Caco-2 (cell line): ENCODE measurements at regions not wholly inside any gene's neighbourhood (a gene's known extent, or its start where the extent isn't known, plus 50 kb on each side); places are given as distances from the start of the nearest gene placed in this dataset.

ENCODE experiments used
- BruUV-seq: library from RNA; stranded (reverse); fragments of 400-500 nt; replicated peaks from 2 replicates; lab custom pipeline; 2021; lab: Mats Ljungman, UMichigan
- CTCF ChIA-PET: fragments of 300-600 bp; sonication (Branson Sonifier 250); formaldehyde crosslinking; loops from one replicate; lab custom pipeline; 2022; ENCODE audit warnings: antibody characterized with exemption; lab: Charles Lee
- POLR2A ChIA-PET: fragments of 300-600 bp; sonication (Branson Sonifier 250); formaldehyde crosslinking; loops from one replicate; lab custom pipeline; 2022; ENCODE audit warnings: antibody characterized with exemption; lab: Charles Lee
- DNase-seq, 2 experiments: peaks; one replicate each; pipeline versions ENCODE4 v3.0.0 to v3.0.0-alpha.2; 2020 to 2022
- H3K27me3 ChIP-seq: replicated peaks from 2 replicates; pipeline ENCODE4 v1.6.0; 2011; ENCODE audit warnings: low read length; ENCODE audit not compliant: control insufficient read depth, insufficient read depth
- H3K36me3 ChIP-seq: 2 replicates; pipeline ENCODE4 v1.5.1; 2011; ENCODE audit warnings: low read length; ENCODE audit not compliant: control insufficient read depth, insufficient read depth
- H3K4me1 ChIP-seq: fragments of 250-450 bp; sonication (Bioruptor Pico); 2 replicates; pipeline ENCODE4 v1.5.1; 2020; ENCODE audit warnings: mild to moderate bottlenecking
- H3K4me3 ChIP-seq: 2 replicates; pipeline ENCODE4 v1.5.1; 2011; ENCODE audit warnings: low read depth, mild to moderate bottlenecking, control low read depth, low read length
- H3K9me3 ChIP-seq: fragments of 250-450 bp; sonication (Bioruptor Pico); 2 replicates; pipeline ENCODE4 v1.5.1; 2020; ENCODE audit warnings: mild to moderate bottlenecking, moderate library complexity
- H3K27ac Mint-ChIP-seq: one replicate; pipeline ENCODE4 v1.8.0; 2022; ENCODE audit warnings: mixed read lengths; ENCODE audit not compliant: unreplicated experiment
- H3K27me3 Mint-ChIP-seq: one replicate; pipeline ENCODE4 v1.8.0; 2022; ENCODE audit warnings: mixed read lengths; ENCODE audit not compliant: insufficient read depth, unreplicated experiment
- H3K36me3 Mint-ChIP-seq: one replicate; pipeline ENCODE4 v1.8.0; 2022; ENCODE audit warnings: mild to moderate bottlenecking, mixed read lengths; ENCODE audit not compliant: insufficient read depth, unreplicated experiment
- H3K4me1 Mint-ChIP-seq: one replicate; pipeline ENCODE4 v1.8.0; 2022; ENCODE audit warnings: low read depth, mixed read lengths; ENCODE audit not compliant: unreplicated experiment
- H3K4me3 Mint-ChIP-seq: one replicate; pipeline ENCODE4 v1.8.0; 2022; ENCODE audit warnings: mild to moderate bottlenecking, moderate library complexity, mixed read lengths; ENCODE audit not compliant: unreplicated experiment
- H3K9me3 Mint-ChIP-seq: one replicate; pipeline ENCODE4 v1.8.0; 2022; ENCODE audit warnings: mixed read lengths; ENCODE audit not compliant: unreplicated experiment
- intact Hi-C: fragments of 100-400 bp; cut with micrococcal nuclease; formaldehyde crosslinking; loops from one replicate; pipeline ENCODE4 v1.10.0; 2022; ENCODE audit not compliant: unreplicated experiment
- TF ChIP-seq, protein P1 (sequence below), 2 experiments: fragments of 200-600 bp in 1 of 2; IDR thresholded peaks; 1 replicate in 1 of 2; 2 replicates in 1 of 2; pipeline versions ENCODE4 v1.5.1 to v1.8.0; 2011 to 2022; ENCODE audit warnings: antibody characterized with exemption in 1 of 2, control low read depth in 1 of 2, inconsistent platforms in 1 of 2, low read depth in 1 of 2, low read length in 1 of 2, mild to moderate bottlenecking in 1 of 2, moderate library complexity in 1 of 2; ENCODE audit not compliant: insufficient read depth in 1 of 2, severe bottlenecking in 1 of 2, unreplicated experiment in 1 of 2

DNA sequence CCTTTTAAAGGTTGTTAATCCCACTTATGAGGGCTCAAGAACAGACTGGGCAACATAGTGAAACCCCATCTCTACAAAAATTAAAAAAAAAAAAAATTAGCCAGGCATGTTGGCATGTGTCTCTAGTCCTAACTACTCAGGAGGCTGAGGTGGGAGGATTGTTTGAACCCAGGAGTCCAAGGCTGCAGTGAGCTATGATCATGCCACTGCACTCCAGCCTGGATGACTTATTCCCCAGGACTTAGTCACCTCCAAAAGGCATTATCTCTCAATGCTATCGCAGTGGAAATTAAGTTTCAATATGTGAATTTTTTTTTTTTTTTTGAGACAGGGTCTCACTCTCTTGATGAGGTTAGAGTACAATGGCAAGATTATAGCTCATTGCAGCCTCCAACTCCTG lies 61.2 kb upstream of the TRIM24 start:
- H3K4me1 Mint-ChIP-seq: peaks cover 32% of the 10 kb centered on the region
- H3K27me3 ChIP-seq: no peaks in the 10 kb centered on the region
- H3K4me1 ChIP-seq: peaks cover 15% of the 10 kb centered on the region
- no peak for DNase-seq
- TF ChIP-seq, protein P1, sequence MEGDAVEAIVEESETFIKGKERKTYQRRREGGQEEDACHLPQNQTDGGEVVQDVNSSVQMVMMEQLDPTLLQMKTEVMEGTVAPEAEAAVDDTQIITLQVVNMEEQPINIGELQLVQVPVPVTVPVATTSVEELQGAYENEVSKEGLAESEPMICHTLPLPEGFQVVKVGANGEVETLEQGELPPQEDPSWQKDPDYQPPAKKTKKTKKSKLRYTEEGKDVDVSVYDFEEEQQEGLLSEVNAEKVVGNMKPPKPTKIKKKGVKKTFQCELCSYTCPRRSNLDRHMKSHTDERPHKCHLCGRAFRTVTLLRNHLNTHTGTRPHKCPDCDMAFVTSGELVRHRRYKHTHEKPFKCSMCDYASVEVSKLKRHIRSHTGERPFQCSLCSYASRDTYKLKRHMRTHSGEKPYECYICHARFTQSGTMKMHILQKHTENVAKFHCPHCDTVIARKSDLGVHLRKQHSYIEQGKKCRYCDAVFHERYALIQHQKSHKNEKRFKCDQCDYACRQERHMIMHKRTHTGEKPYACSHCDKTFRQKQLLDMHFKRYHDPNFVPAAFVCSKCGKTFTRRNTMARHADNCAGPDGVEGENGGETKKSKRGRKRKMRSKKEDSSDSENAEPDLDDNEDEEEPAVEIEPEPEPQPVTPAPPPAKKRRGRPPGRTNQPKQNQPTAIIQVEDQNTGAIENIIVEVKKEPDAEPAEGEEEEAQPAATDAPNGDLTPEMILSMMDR (IDR thresholded peaks at IDR 0.05; ENCODE audit: insufficient read depth in 1 of 2, low read depth in 1 of 2, low read length in 1 of 2, severe bottlenecking in 1 of 2, unreplicated experiment in 1 of 2): no peak
- H3K9me3 Mint-ChIP-seq: peaks cover 56% of the 10 kb centered on the region
- BruUV-seq: no TSS peak
- H3K27me3 Mint-ChIP-seq: no peaks in the 10 kb centered on the region
- CTCF ChIA-PET: interaction anchor here (0.6 kb wide), 1 partner anchor 208 kb away, joined by 3 read pairs; no protein-coding TSS in a partner anchor
- H3K36me3 Mint-ChIP-seq: peaks cover 22% of the 10 kb centered on the region
- H3K36me3 ChIP-seq: peaks cover 2% of the 10 kb centered on the region; the same call in 1 of the 2 replicates
- H3K9me3 ChIP-seq: peaks cover 25% of the 10 kb centered on the region
- no peak overlapping the region for H3K4me3 Mint-ChIP-seq
- no peak overlapping the region for H3K4me3 ChIP-seq
- intact Hi-C loops: loop anchor here (5.0 to 10.0 kb wide), 2 partner anchors 336 to 447 kb away; no protein-coding TSS in a partner anchor
- POLR2A ChIA-PET: no interaction called here
- H3K27ac Mint-ChIP-seq: no peak overlapping the region

DNA sequence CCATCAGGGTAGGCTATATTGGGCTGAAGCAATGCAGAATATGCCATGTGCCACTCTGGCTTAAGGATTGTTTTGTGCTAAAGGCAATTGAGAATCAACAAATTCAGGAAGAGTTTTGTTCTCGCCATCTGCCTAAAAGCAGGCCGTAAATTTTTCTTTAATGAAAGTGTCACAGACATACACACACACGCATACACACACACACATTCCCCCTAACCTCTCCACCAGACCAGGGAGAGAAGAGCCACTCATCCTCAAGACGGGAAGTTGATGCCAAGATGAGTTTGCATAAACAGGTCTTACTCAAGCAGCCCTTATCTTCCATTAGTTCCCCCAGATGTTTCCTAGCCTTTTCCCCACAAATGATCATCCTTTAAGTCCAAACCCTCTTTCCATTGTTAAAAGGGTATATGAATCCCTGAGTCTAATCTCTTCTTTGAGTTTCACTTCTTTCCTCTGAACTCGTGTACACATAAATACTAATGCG lies 59.6 kb upstream of the TRIM24 start:
- TF ChIP-seq, protein P1 (IDR thresholded peaks at IDR 0.05; ENCODE audit: insufficient read depth in 1 of 2, low read depth in 1 of 2, low read length in 1 of 2, severe bottlenecking in 1 of 2, unreplicated experiment in 1 of 2): no peak
- ChIA-PET CTCF (no interaction called here), POLR2A (no interaction called here)
- peaks cover 15% of the 10 kb centered on the region for H3K4me1 ChIP-seq
- H3K4me3 ChIP-seq: no peak overlapping the region
- Mint-ChIP-seq H3K36me3 (peaks cover 16% of the 10 kb centered on the region), H3K27me3 (no peaks in the 10 kb centered on the region), H3K9me3 (peaks cover 56% of the 10 kb centered on the region), H3K4me1 (peaks cover 27% of the 10 kb centered on the region), H3K27ac (no peak overlapping the region), H3K4me3 (no peak overlapping the region)
- no peaks in the 10 kb centered on the region for H3K27me3 ChIP-seq
- peaks cover 11% of the 10 kb centered on the region for H3K9me3 ChIP-seq
- intact Hi-C loops: no loop called here
- BruUV-seq: no TSS peak
- DNase-seq: no peak
- no peaks in the 10 kb centered on the region for H3K36me3 ChIP-seq

DNA sequence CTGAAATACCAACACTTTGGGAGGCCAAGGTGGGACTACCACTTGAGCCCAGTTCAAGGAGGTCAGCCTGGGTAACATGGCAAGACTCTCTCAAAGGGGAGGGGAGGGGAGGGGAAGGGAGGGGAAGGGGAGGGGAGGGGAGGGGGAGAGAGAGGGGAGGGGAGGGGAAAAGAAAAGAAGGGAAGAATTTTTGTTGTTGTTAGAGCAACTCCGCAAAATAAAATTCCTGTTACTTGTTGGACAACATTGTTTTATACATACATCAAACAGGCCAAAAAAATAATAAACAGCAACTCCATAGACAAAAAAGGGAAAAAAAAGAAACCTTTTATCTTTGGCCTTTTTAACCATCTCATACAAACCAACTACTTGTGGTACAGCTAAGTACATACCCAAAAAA lies 57.3 kb upstream of the TRIM24 start:
- Mint-ChIP-seq H3K27me3 (no peaks in the 10 kb centered on the region), H3K9me3 (peaks cover 52% of the 10 kb centered on the region), H3K36me3 (peaks cover 4% of the 10 kb centered on the region), H3K4me1 (peaks cover 21% of the 10 kb centered on the region), H3K27ac (no peak overlapping the region), H3K4me3 (no peak overlapping the region)
- no peaks in the 10 kb centered on the region for H3K4me1 ChIP-seq
- DNase-seq: no peak
- CTCF ChIA-PET: no interaction called here
- POLR2A ChIA-PET: no interaction called here
- no peaks in the 10 kb centered on the region for H3K36me3 ChIP-seq
- H3K9me3 ChIP-seq: peaks cover 9% of the 10 kb centered on the region
- no peak overlapping the region for H3K4me3 ChIP-seq
- intact Hi-C loops: no loop called here
- H3K27me3 ChIP-seq: no peaks in the 10 kb centered on the region
- TF ChIP-seq, protein P1 (IDR thresholded peaks at IDR 0.05; ENCODE audit: insufficient read depth in 1 of 2, low read depth in 1 of 2, low read length in 1 of 2, severe bottlenecking in 1 of 2, unreplicated experiment in 1 of 2): no peak
- no TSS peak for BruUV-seq
